Endothelial cell of umbilical vein (primary cell): ENCODE measurements at regions not wholly inside any gene's neighbourhood (a gene's known extent, or its start where the extent isn't known, plus 50 kb on each side); places are given as distances from the start of the nearest gene placed in this dataset.

ENCODE experiments used
- BruUV-seq: library from RNA; stranded (reverse); fragments of 400-500 nt; replicated peaks from 2 replicates; lab custom pipeline; 2021; lab: Mats Ljungman, UMichigan
- CTCF ChIA-PET: fragments of 300-600, 350-600 bp; sonication (Branson Sonifier 250); formaldehyde crosslinking; loops from one replicate; lab custom pipeline; 2021; ENCODE audit warnings: antibody characterized with exemption, inconsistent platforms; lab: Charles Lee
- POLR2A ChIA-PET: fragments of 300-600, 350-600 bp; sonication (Branson Sonifier 250); formaldehyde crosslinking; loops from one replicate; lab custom pipeline; 2021; ENCODE audit warnings: antibody characterized with exemption, inconsistent platforms; lab: Charles Lee
- DNase-seq: peaks from one replicate; pipeline ENCODE4 v3.0.0-alpha.2; 2011; ENCODE audit warnings: low read depth, low spot score
- FAIRE-seq: peaks from 2 replicates; lab custom pipeline; 2011; peaks lifted over from hg19 to GRCh38; lab: Jason Lieb, UNC
- H2AFZ ChIP-seq: 2 replicates; pipeline ENCODE4 v1.6.0; 2012; ENCODE audit warnings: low read depth, low read length, control low read depth, inconsistent platforms
- H3K27ac ChIP-seq: 2 replicates; pipeline ENCODE4 v1.5.1; 2011; ENCODE audit warnings: low read depth, mild to moderate bottlenecking, control low read depth, low read length, moderate library complexity; ENCODE audit not compliant: insufficient read depth
- H3K27me3 ChIP-seq, 2 experiments: 2 replicates each; pipeline versions ENCODE4 v1.6.0 to v1.6.1; 2011; ENCODE audit warnings: low read length in 2 of 2, mixed read lengths in 1 of 2; ENCODE audit not compliant: control insufficient read depth in 2 of 2, insufficient read depth in 2 of 2
- H3K36me3 ChIP-seq, 2 experiments: 2 replicates in 1 of 2; 3 replicates in 1 of 2; pipeline ENCODE4 v1.5.1; 2011; ENCODE audit warnings: low read length in 2 of 2, mild to moderate bottlenecking in 1 of 2, moderate library complexity in 1 of 2; ENCODE audit not compliant: control insufficient read depth in 2 of 2, insufficient read depth in 2 of 2; ENCODE audit errors: extremely low read depth in 1 of 2
- H3K4me1 ChIP-seq: 3 replicates; pipeline ENCODE4 v1.5.1; 2011; ENCODE audit warnings: mild to moderate bottlenecking, low read length; ENCODE audit not compliant: control insufficient read depth, insufficient read depth; ENCODE audit errors: extremely low read depth
- H3K4me2 ChIP-seq: 2 replicates; pipeline ENCODE4 v1.6.1; 2011; ENCODE audit warnings: low read length, control low read depth, mixed read lengths; ENCODE audit not compliant: insufficient read depth
- H3K4me3 ChIP-seq, 3 experiments: fragments of 200-600 bp in 1 of 3; sonication (generic), shearing (Covaris generic) in 1 of 3; replicated peaks in 1 of 3; 2 replicates each; pipeline ENCODE4 v1.5.1; 2011 to 2016; ENCODE audit warnings: control low read depth in 3 of 3, low read length in 3 of 3, mild to moderate bottlenecking in 2 of 3, inconsistent platforms in 1 of 3, low read depth in 1 of 3, moderate library complexity in 1 of 3; ENCODE audit not compliant: insufficient read depth in 1 of 3
- H3K79me2 ChIP-seq: 2 replicates; pipeline ENCODE4 v1.6.0; 2012; ENCODE audit warnings: low read length, inconsistent platforms; ENCODE audit not compliant: control insufficient read depth, insufficient read depth
- H3K9ac ChIP-seq: replicated peaks from 2 replicates; pipeline ENCODE3; 2011; ENCODE audit warnings: low read length, control low read depth; ENCODE audit not compliant: insufficient read depth; ENCODE audit errors: extremely low read depth
- H3K9me1 ChIP-seq: replicated peaks from 3 replicates; pipeline ENCODE4 v1.6.0; 2011; ENCODE audit warnings: mild to moderate bottlenecking, low read length; ENCODE audit not compliant: control insufficient read depth, insufficient read depth; ENCODE audit errors: extremely low read depth
- H3K9me3 ChIP-seq: replicated peaks from 2 replicates; pipeline ENCODE4 v1.5.1; 2012; ENCODE audit warnings: low read length, inconsistent platforms; ENCODE audit not compliant: control insufficient read depth, insufficient read depth
- H4K20me1 ChIP-seq: replicated peaks from 2 replicates; pipeline ENCODE3; 2011; ENCODE audit warnings: mild to moderate bottlenecking, low read length; ENCODE audit not compliant: control insufficient read depth, insufficient read depth; ENCODE audit errors: extremely low read depth
- EZH2 ChIP-seq: IDR thresholded peaks from 2 replicates; pipeline ENCODE4 v1.6.1; 2012; ENCODE audit warnings: borderline replicate concordance, low read depth, mild to moderate bottlenecking, moderate library complexity, low read length, inconsistent platforms; ENCODE audit not compliant: severe bottlenecking
- FOS ChIP-seq: IDR thresholded peaks from 2 replicates; pipeline ENCODE4 v1.6.1; 2011; ENCODE audit warnings: mild to moderate bottlenecking, low read length, moderate library complexity, borderline replicate concordance; ENCODE audit not compliant: insufficient read depth
- GATA2 ChIP-seq: IDR thresholded peaks from 2 replicates; pipeline ENCODE4 v1.7.0; 2011; ENCODE audit warnings: low read depth, mild to moderate bottlenecking, moderate library complexity, mixed read lengths, low read length; ENCODE audit not compliant: insufficient read length, insufficient read depth
- JUN ChIP-seq: IDR thresholded peaks from 2 replicates; pipeline ENCODE4 v1.6.1; 2011; ENCODE audit warnings: borderline replicate concordance, low read depth; ENCODE audit not compliant: insufficient read length, insufficient read depth
- MYC ChIP-seq: IDR thresholded peaks from one replicate; pipeline ENCODE4 v1.6.1; 2011; ENCODE audit warnings: mild to moderate bottlenecking, low read depth, low read length
- POLR2A ChIP-seq: IDR thresholded peaks from 2 replicates; pipeline ENCODE4 v1.6.1; 2012; ENCODE audit warnings: low read depth, mild to moderate bottlenecking, control low read depth, low read length
- POLR2AphosphoS5 ChIP-seq: IDR thresholded peaks from 2 replicates; pipeline ENCODE4 v1.6.1; 2012; ENCODE audit warnings: low read depth, mild to moderate bottlenecking, control low read depth, low read length, moderate library complexity; ENCODE audit not compliant: insufficient read depth
- dilution Hi-C: fragments of 300-500 bp; cut with MboI; formaldehyde crosslinking; loops from one replicate; pipeline ENCODE4 v1.15.0; 2019; ENCODE audit warnings: low sequenced_read_pairs; ENCODE audit not compliant: extremely low pct_ligation_motif_present
- intact Hi-C: fragments of 100-400 bp; cut with micrococcal nuclease; formaldehyde crosslinking; loops from one replicate; pipeline ENCODE4 v1.10.0; 2022
- TF ChIP-seq, protein P1 (sequence below): IDR thresholded peaks from 2 replicates; pipeline ENCODE4 v1.6.1; 2011; ENCODE audit not compliant: insufficient read depth, insufficient read length
- TF ChIP-seq, protein P2 (sequence below), 2 donors: IDR thresholded peaks; 1 replicate in 1 of 2; 2 replicates in 1 of 2; pipeline ENCODE4 v1.5.1; 2011; ENCODE audit warnings: low read length in 2 of 2, mild to moderate bottlenecking in 2 of 2, moderate library complexity in 2 of 2, control low read depth in 1 of 2, inconsistent platforms in 1 of 2, low read depth in 1 of 2; ENCODE audit not compliant: insufficient read depth in 1 of 2; ENCODE audit errors: extremely low read depth in 1 of 2

DNA sequence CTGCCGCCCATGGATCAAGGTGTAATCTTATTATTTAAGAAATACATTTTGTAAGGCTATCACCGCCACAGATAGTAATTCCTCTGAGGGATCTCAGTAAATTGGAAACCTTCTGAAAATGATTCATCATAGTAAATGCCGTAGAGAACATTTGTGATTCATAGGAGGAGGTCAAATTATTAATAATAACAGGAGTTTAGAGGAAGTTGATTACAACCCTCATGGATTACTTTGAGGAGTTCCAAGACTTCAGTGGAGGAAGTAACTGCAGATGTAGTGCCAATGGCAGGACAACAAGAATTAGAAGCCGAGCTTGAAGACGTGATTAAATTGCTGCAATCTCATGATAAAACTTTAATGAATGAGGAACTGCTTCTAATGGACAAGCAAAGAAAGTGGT lies 280.1 kb downstream of the PTPRC start:
- peak; percentile 60 for DNase-seq

DNA sequence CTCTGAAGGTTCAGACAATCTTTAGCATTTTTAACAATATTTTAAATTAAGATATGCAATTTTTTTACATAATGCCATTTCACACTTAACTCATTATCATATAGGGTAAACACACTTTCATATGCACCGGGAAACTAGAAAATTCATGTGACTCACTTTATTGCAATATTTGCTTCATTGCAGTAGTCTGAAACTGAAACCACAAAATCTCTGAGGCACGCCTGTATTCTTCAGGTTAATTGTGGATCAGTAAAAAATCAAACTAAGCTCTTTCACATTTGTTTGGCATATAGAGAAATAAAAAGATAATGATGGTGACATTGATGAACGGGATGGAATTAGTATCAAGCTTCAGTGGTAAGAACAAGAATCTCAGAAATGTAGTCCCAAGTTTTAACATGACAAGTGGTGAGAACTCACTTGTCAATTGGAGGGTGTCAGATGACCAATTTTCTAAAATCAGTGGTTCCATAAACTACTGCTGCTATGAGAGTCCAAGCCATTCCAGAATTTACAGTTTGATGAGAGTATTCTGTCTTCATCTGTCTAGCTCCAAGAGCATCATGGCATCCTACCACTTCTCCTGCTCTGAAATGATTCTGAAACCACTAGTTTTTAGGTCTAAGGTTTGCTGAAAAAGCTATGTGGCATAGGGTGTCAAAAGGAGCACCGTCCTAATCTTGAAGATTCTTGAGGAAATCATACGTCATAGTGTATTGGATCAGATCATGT lies 281.0 kb downstream of the PTPRC start:
- H3K9me3 ChIP-seq, result no peaks in the 10 kb centered on the region
- CTCF ChIA-PET, result interaction anchor here (1.1 to 2.4 kb wide), 3 partner anchors 11 to 193 kb away, joined by 3 to 7 read pairs (median 4); no protein-coding TSS in a partner anchor
- peak overlapping the region; percentile 31 for H3K27ac ChIP-seq
- no peak overlapping the region for H3K9ac ChIP-seq
- H3K4me3 ChIP-seq, result no peak overlapping the region
- intact Hi-C loops (loop anchor here (1.0 kb wide), 1 partner anchor 15 kb away; no protein-coding TSS in a partner anchor), dilution Hi-C loops (no loop called here)
- no peak overlapping the region for H2AFZ ChIP-seq
- peak overlapping the region; percentile 42 for H3K4me2 ChIP-seq
- H3K9me1 ChIP-seq, result no peaks in the 10 kb centered on the region
- POLR2A ChIA-PET, result no interaction called here
- BruUV-seq, result no TSS peak
- H3K36me3 ChIP-seq, result peaks cover 0 to under 1% of the 10 kb centered on the region in 2 experiments
- H3K4me1 ChIP-seq, result peaks cover 44% of the 10 kb centered on the region
- no peak for DNase-seq
- TF ChIP-seq JUN, result no peak
- TF ChIP-seq, protein P1, sequence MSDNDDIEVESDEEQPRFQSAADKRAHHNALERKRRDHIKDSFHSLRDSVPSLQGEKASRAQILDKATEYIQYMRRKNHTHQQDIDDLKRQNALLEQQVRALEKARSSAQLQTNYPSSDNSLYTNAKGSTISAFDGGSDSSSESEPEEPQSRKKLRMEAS, result no peak
- TF ChIP-seq FOS, result no peak
- TF ChIP-seq, protein P2, sequence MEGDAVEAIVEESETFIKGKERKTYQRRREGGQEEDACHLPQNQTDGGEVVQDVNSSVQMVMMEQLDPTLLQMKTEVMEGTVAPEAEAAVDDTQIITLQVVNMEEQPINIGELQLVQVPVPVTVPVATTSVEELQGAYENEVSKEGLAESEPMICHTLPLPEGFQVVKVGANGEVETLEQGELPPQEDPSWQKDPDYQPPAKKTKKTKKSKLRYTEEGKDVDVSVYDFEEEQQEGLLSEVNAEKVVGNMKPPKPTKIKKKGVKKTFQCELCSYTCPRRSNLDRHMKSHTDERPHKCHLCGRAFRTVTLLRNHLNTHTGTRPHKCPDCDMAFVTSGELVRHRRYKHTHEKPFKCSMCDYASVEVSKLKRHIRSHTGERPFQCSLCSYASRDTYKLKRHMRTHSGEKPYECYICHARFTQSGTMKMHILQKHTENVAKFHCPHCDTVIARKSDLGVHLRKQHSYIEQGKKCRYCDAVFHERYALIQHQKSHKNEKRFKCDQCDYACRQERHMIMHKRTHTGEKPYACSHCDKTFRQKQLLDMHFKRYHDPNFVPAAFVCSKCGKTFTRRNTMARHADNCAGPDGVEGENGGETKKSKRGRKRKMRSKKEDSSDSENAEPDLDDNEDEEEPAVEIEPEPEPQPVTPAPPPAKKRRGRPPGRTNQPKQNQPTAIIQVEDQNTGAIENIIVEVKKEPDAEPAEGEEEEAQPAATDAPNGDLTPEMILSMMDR (IDR thresholded peaks at IDR 0.05; ENCODE audit: extremely low read depth in 1 of 2, insufficient read depth in 1 of 2, low read depth in 1 of 2, low read length in 2 of 2), result no peak
- no peak for TF ChIP-seq GATA2
- no peak for TF ChIP-seq POLR2AphosphoS5
- TF ChIP-seq EZH2, result no peak
- no peak for TF ChIP-seq POLR2A
- no peak for TF ChIP-seq MYC
- H3K79me2 ChIP-seq, result peaks cover 96% of the 10 kb centered on the region
- no peaks in the 10 kb centered on the region for H3K27me3 ChIP-seq
- H4K20me1 ChIP-seq, result peaks cover 22% of the 10 kb centered on the region
- FAIRE-seq, result no peak

More for the DNA sequence above, 280.1 kb downstream of the PTPRC start:
- TF ChIP-seq JUN (peak; percentile 64), POLR2A (no peak), MYC (no peak), POLR2AphosphoS5 (no peak), FOS (peak; percentile 86)
- Histone ChIP-seq H3K9ac (no peak overlapping the region), H3K4me3 (no peak overlapping the region), H3K4me1 (peaks cover 53% of the 10 kb centered on the region), H3K4me2 (peak overlapping the region; percentile 42), H3K9me1 (no peaks in the 10 kb centered on the region), H3K27me3 (no peaks in the 10 kb centered on the region), H3K27ac (peak overlapping the region; percentile 31), H4K20me1 (peaks cover 20% of the 10 kb centered on the region), H2AFZ (no peak overlapping the region), H3K79me2 (peaks cover 96% of the 10 kb centered on the region), H3K36me3 (peaks cover 0 to 4% of the 10 kb centered on the region in 2 experiments), H3K9me3 (no peaks in the 10 kb centered on the region)
- ChIA-PET CTCF (interaction anchor here (1.0 to 2.4 kb wide), 5 partner anchors 9 to 194 kb away, joined by 3 to 7 read pairs (median 4); no protein-coding TSS in a partner anchor), POLR2A (interaction anchor here (1.1 to 1.4 kb wide), 2 partner anchors 18 to 26 kb away, joined by 3 to 5 read pairs; no protein-coding TSS in a partner anchor)
- dilution Hi-C loops (no loop called here), intact Hi-C loops (loop anchor here (1.0 kb wide), 1 partner anchor 16 kb away; no protein-coding TSS in a partner anchor)
- BruUV-seq, result no TSS peak
- peak; percentile 69 for FAIRE-seq
